ENCODE measurements at regions not wholly inside any gene's neighbourhood (a gene's known extent, or its start where the extent isn't known, plus 50 kb on each side); places are given as distances from the start of the nearest gene placed in this dataset.

DNA sequence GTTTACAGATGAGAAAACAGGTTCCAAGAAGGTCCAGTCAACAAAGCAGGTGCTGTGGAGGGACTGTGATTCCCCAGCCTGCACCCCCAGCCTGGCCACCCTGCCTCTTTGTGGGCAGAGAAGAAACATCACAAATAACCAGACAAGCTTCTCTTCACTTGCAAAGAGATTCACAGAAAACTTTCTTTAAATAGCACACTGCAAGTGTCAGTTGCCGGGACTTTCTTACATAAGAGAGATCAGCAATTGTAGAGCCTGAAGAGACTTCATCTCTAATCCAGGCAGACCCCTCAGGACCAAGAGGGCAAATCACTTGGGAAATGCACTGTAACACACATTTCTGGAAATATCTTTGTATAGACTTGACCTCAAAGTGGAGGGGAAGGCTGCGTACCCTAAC, 207.9 kb upstream of the CHRNA7 start:
- TF ChIP-seq, protein P1, sequence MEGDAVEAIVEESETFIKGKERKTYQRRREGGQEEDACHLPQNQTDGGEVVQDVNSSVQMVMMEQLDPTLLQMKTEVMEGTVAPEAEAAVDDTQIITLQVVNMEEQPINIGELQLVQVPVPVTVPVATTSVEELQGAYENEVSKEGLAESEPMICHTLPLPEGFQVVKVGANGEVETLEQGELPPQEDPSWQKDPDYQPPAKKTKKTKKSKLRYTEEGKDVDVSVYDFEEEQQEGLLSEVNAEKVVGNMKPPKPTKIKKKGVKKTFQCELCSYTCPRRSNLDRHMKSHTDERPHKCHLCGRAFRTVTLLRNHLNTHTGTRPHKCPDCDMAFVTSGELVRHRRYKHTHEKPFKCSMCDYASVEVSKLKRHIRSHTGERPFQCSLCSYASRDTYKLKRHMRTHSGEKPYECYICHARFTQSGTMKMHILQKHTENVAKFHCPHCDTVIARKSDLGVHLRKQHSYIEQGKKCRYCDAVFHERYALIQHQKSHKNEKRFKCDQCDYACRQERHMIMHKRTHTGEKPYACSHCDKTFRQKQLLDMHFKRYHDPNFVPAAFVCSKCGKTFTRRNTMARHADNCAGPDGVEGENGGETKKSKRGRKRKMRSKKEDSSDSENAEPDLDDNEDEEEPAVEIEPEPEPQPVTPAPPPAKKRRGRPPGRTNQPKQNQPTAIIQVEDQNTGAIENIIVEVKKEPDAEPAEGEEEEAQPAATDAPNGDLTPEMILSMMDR (IDR thresholded peaks at IDR 0.05; ENCODE audit: insufficient read depth, low read depth, low read length) = no peak
- H3K4me3 ChIP-seq (ENCODE audit: low read depth, low read length) = no peak overlapping the region
- DNase-seq (ENCODE audit: low read depth) = no peak

DNA sequence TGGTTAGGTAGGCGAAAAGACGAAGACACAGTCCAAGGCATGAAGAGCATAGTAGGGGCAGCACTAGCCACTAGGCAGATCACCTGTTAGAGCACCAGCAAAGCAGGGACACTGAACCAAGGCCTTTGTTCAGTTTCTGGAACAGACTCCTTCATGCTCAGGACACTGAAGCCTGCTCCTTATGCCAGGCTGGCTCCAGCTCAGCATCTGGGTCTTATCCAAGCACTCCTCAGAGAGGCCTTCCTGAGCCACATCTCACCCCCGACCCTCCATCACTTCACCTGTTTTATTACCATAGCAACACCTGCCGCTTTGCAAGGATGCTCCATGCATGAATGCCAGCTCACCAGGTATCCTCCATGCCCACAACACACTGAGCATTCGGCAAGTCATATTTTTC, 206.3 kb upstream of the CHRNA7 start:
- no peak overlapping the region for H3K4me3 ChIP-seq (ENCODE audit: low read depth, low read length)
- TF ChIP-seq, protein P1 (IDR thresholded peaks at IDR 0.05; ENCODE audit: insufficient read depth, low read depth, low read length) = no peak

GRCh38 chr15:31828594-31828993, 201.7 kb upstream of the CHRNA7 start:
- TF ChIP-seq, protein P1 (IDR thresholded peaks at IDR 0.05; ENCODE audit: insufficient read depth, low read depth, low read length) = no peak
- no peak overlapping the region for H3K4me3 ChIP-seq (ENCODE audit: low read depth, low read length)
- DNase-seq (ENCODE audit: low read depth) = no peak

More for the DNA sequence above, 206.3 kb upstream of the CHRNA7 start:
- no peak for DNase-seq (ENCODE audit: low read depth)

- TF ChIP-seq, protein P1 (IDR thresholded peaks at IDR 0.05; ENCODE audit: insufficient read depth, low read depth, low read length) = no peak
- no peak overlapping the region for H3K4me3 ChIP-seq (ENCODE audit: low read depth, low read length)
- no peak for DNase-seq (ENCODE audit: low read depth)
These were observed 199.7 kb upstream of the CHRNA7 start for GRCh38 chr15:31830591-31830990.

DNA sequence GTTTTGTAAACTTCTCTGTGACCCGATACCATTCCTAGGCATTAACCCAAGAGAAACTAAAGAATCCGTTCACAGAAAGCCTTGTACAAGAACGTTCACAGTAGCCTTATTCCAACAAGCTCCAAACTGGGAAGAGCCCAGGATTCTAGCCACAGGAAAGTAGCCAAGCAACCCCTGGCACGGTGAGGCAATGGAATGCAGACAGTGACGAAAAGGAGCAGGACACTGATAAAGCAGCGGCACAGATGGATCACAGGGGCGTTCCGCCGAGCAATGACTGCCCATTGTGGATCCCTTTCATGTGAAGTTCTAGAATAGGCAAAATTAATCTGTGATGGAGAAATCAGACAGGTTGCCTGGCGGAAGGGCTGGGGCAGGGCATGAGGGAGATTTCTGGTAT, 198.7 kb upstream of the CHRNA7 start:
- no peak for DNase-seq (ENCODE audit: low read depth)
- no peak overlapping the region for H3K4me3 ChIP-seq (ENCODE audit: low read depth, low read length)
- TF ChIP-seq, protein P1 (IDR thresholded peaks at IDR 0.05; ENCODE audit: insufficient read depth, low read depth, low read length) = no peak

- TF ChIP-seq, protein P1 (IDR thresholded peaks at IDR 0.05; ENCODE audit: insufficient read depth, low read depth, low read length) = no peak
These were observed 195.7 kb upstream of the CHRNA7 start for GRCh38 chr15:31834654-31835053.

DNA sequence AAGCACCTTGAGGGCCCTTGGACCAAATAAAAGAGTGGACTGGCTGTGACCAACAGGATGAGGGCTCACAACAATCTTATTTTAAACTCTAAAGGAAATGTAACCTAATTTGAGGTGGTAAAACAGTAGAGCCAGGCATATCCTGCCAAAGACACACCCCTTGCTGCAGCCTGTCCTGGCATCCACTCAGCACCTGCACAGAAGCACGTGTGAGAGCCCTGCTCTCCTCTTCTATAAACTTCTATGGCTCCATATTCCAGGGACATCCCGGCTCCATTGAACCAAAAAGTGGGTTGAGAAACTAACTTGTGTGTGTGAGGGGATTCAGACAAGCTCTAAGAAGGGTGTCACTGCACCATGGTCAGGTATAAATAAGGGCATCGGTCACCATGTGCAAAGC, 190.9 kb upstream of the CHRNA7 start:
- no peak for DNase-seq (ENCODE audit: low read depth)
- TF ChIP-seq, protein P1 (IDR thresholded peaks at IDR 0.05; ENCODE audit: insufficient read depth, low read depth, low read length) = no peak
- no peak overlapping the region for H3K4me3 ChIP-seq (ENCODE audit: low read depth, low read length)

More at GRCh38 chr15:31834654-31835053, 195.7 kb upstream of the CHRNA7 start:
- no peak overlapping the region for H3K4me3 ChIP-seq (ENCODE audit: low read depth, low read length)
- DNase-seq (ENCODE audit: low read depth) = no peak

Measured in fibroblast of villous mesenchyme (primary cell).